Hepatocyte (in vitro differentiated cells): ENCODE measurements at regions not wholly inside any gene's neighbourhood (a gene's known extent, or its start where the extent isn't known, plus 50 kb on each side); places are given as distances from the start of the nearest gene placed in this dataset.

ENCODE experiments used
- DNase-seq: peaks from one replicate; pipeline ENCODE4 v3.0.0-alpha.2; 2016; ENCODE audit warnings: low spot score
- H2AFZ ChIP-seq: fragments of 200-600 bp; sonication (generic); 2 replicates; pipeline ENCODE4 v1.6.0; 2016; ENCODE audit warnings: antibody characterized with exemption, mild to moderate bottlenecking
- H3K27ac ChIP-seq: fragments of 200-600 bp; sonication (generic); 2 replicates; pipeline ENCODE4 v1.5.1; 2016; ENCODE audit warnings: mild to moderate bottlenecking
- H3K27me3 ChIP-seq: fragments of 200-600 bp; sonication (generic); 2 replicates; pipeline ENCODE4 v1.6.1; 2016
- H3K36me3 ChIP-seq: fragments of 200-600 bp; sonication (generic); replicated peaks from 2 replicates; pipeline ENCODE4 v1.5.1; 2016; ENCODE audit warnings: low read depth; ENCODE audit not compliant: insufficient read depth
- H3K4me1 ChIP-seq: fragments of 200-600 bp; sonication (generic); 2 replicates; pipeline ENCODE4 v1.5.1; 2016; ENCODE audit warnings: mild to moderate bottlenecking, moderate library complexity; ENCODE audit not compliant: insufficient read depth
- H3K4me2 ChIP-seq: fragments of 200-600 bp; sonication (generic); 2 replicates; pipeline ENCODE4 v1.6.0; 2016
- H3K4me3 ChIP-seq: fragments of 200-600 bp; sonication (generic); 2 replicates; pipeline ENCODE4 v1.5.1; 2016; ENCODE audit warnings: mild to moderate bottlenecking
- H3K79me2 ChIP-seq: fragments of 200-600 bp; sonication (generic); 2 replicates; pipeline ENCODE4 v1.6.0; 2017; ENCODE audit warnings: mild to moderate bottlenecking
- H3K9me2 ChIP-seq: fragments of 200-600 bp; sonication (generic); replicated peaks from 2 replicates; pipeline ENCODE4 v1.6.0; 2017; ENCODE audit warnings: mild to moderate bottlenecking; ENCODE audit not compliant: insufficient read depth
- H3K9me3 ChIP-seq: fragments of 200-600 bp; sonication (generic); 2 replicates; pipeline ENCODE4 v1.5.1; 2016; ENCODE audit warnings: low read depth, mild to moderate bottlenecking
- H4K20me1 ChIP-seq: fragments of 200-600 bp; sonication (generic); 2 replicates; pipeline ENCODE4 v1.6.0; 2016; ENCODE audit warnings: mild to moderate bottlenecking; ENCODE audit not compliant: insufficient read depth, poor library complexity, severe bottlenecking
- EZH2 ChIP-seq: fragments of 200-600 bp; sonication (generic); IDR thresholded peaks from 2 replicates; pipeline ENCODE4 v1.6.1; 2016; ENCODE audit warnings: antibody characterized with exemption, mild to moderate bottlenecking, borderline replicate concordance
- EZH2phosphoT487 ChIP-seq: fragments of 200-600 bp; sonication (generic); IDR thresholded peaks from one replicate; pipeline ENCODE4 v1.6.1; 2018; ENCODE audit warnings: antibody characterized with exemption, mild to moderate bottlenecking, low read depth, moderate library complexity; ENCODE audit not compliant: unreplicated experiment, severe bottlenecking
- WGBS: methylation state at CpG from one replicate; pipeline ENCODE4 v1.1.6; 2016; ENCODE audit warnings: low lambda C conversion rate; ENCODE audit errors: missing lambda C conversion rate; 5-methylcytosine and 5-hydroxymethylcytosine counted together
- TF ChIP-seq, protein P1 (sequence below): fragments of 200-600 bp; sonication (generic); IDR thresholded peaks from 2 replicates; pipeline ENCODE4 v1.5.1; 2016; ENCODE audit warnings: antibody characterized with exemption, mild to moderate bottlenecking; ENCODE audit not compliant: poor library complexity

DNA sequence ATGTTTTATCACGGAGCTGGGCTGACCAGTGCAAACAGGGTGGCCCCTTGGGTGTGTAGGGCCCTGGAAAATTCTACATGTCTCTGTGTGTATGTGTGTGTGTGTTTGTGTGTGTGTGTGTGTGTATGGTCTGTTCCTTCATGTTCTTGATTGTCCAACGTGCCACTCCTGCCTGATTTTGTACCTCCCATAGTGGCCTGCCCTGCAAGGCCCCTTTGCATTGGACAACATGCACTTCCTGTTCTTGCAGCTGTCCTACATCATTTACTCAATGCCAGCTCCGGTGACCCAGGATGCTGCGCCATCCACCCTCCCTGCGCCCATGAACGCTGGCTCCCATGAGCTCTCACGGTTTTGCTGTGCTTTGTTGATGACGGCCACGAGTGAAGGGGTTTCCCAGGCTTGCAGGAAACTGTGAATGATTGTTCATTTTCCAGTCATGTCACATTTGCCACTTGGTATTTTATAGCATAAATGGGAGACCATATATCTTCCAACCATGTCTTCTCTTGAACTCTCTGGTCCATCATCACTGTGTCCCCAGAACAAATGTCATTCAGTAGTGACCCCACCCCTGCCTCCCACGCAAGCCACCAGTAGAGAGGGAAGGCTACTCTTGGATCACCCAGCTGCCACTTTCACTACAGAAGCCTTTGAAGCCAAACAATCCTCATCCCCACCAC is 69.7 kb upstream of the NCK2 start:
- no peak for DNase-seq
- H3K27me3 ChIP-seq = no peaks in the 10 kb centered on the region
- H3K9me3 ChIP-seq = no peaks in the 10 kb centered on the region
- no peak overlapping the region for H2AFZ ChIP-seq
- no peak overlapping the region for H3K27ac ChIP-seq
- TF ChIP-seq EZH2phosphoT487 = no peak
- TF ChIP-seq, protein P1, sequence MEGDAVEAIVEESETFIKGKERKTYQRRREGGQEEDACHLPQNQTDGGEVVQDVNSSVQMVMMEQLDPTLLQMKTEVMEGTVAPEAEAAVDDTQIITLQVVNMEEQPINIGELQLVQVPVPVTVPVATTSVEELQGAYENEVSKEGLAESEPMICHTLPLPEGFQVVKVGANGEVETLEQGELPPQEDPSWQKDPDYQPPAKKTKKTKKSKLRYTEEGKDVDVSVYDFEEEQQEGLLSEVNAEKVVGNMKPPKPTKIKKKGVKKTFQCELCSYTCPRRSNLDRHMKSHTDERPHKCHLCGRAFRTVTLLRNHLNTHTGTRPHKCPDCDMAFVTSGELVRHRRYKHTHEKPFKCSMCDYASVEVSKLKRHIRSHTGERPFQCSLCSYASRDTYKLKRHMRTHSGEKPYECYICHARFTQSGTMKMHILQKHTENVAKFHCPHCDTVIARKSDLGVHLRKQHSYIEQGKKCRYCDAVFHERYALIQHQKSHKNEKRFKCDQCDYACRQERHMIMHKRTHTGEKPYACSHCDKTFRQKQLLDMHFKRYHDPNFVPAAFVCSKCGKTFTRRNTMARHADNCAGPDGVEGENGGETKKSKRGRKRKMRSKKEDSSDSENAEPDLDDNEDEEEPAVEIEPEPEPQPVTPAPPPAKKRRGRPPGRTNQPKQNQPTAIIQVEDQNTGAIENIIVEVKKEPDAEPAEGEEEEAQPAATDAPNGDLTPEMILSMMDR = no peak
- TF ChIP-seq EZH2 = no peak
- no peaks in the 10 kb centered on the region for H3K79me2 ChIP-seq
- H3K4me1 ChIP-seq = no peaks in the 10 kb centered on the region
- WGBS = 92% methylated on average over 10 of the region's 10 CpGs
- no peaks in the 10 kb centered on the region for H3K9me2 ChIP-seq
- H3K4me2 ChIP-seq = no peak overlapping the region
- no peaks in the 10 kb centered on the region for H3K36me3 ChIP-seq
- H4K20me1 ChIP-seq = no peaks in the 10 kb centered on the region
- no peak overlapping the region for H3K4me3 ChIP-seq

- Histone ChIP-seq H3K79me2 (no peaks in the 10 kb centered on the region), H4K20me1 (no peaks in the 10 kb centered on the region), H3K36me3 (no peaks in the 10 kb centered on the region), H3K9me3 (no peaks in the 10 kb centered on the region), H2AFZ (no peak overlapping the region), H3K27ac (no peak overlapping the region), H3K4me1 (no peaks in the 10 kb centered on the region), H3K4me3 (no peak overlapping the region), H3K27me3 (no peaks in the 10 kb centered on the region), H3K9me2 (no peaks in the 10 kb centered on the region), H3K4me2 (no peak overlapping the region)
- 80% methylated on average over 7 of the region's 7 CpGs for WGBS
- no peak for DNase-seq
- TF ChIP-seq EZH2phosphoT487 (no peak), EZH2 (no peak)
- TF ChIP-seq, protein P1 = no peak
Measured at GRCh38 chr2:105674401-105674800, 70.3 kb upstream of the NCK2 start.

- DNase-seq = no peak
- Histone ChIP-seq H3K9me2 (no peaks in the 10 kb centered on the region), H3K4me2 (no peak overlapping the region), H3K9me3 (no peaks in the 10 kb centered on the region), H4K20me1 (no peaks in the 10 kb centered on the region), H3K27me3 (no peaks in the 10 kb centered on the region), H3K27ac (no peak overlapping the region), H2AFZ (no peak overlapping the region), H3K79me2 (no peaks in the 10 kb centered on the region), H3K4me3 (no peak overlapping the region), H3K36me3 (no peaks in the 10 kb centered on the region), H3K4me1 (no peaks in the 10 kb centered on the region)
- WGBS = 88% methylated on average over 8 of the region's 8 CpGs
- TF ChIP-seq EZH2 (no peak), EZH2phosphoT487 (no peak)
- TF ChIP-seq, protein P1 = no peak
Measured at GRCh38 chr2:105671156-105671555, 73.6 kb upstream of the NCK2 start.

- Histone ChIP-seq H3K4me3 (no peak overlapping the region), H3K9me2 (no peaks in the 10 kb centered on the region), H3K36me3 (no peaks in the 10 kb centered on the region), H3K9me3 (peaks cover 6% of the 10 kb centered on the region), H3K4me2 (no peak overlapping the region), H3K27me3 (no peaks in the 10 kb centered on the region), H3K27ac (no peak overlapping the region), H4K20me1 (no peaks in the 10 kb centered on the region), H3K4me1 (no peaks in the 10 kb centered on the region), H3K79me2 (no peaks in the 10 kb centered on the region), H2AFZ (no peak overlapping the region)
- WGBS = 88% methylated on average over 4 of the region's 4 CpGs
- DNase-seq = no peak
- TF ChIP-seq, protein P1 = no peak
- TF ChIP-seq EZH2phosphoT487 = no peak
- TF ChIP-seq EZH2 = no peak
Measured at GRCh38 chr2:105669384-105669891, 75.3 kb upstream of the NCK2 start.
